ENCODE measurements at regions not wholly inside any gene's neighbourhood (a gene's known extent, or its start where the extent isn't known, plus 50 kb on each side); places are given as distances from the start of the nearest gene placed in this dataset.
"Not testable (repeated sequence)": the region's sequence is repeated elsewhere in the genome, so short reads cannot be mapped to it uniquely, and the experiment has no call there.

DNA sequence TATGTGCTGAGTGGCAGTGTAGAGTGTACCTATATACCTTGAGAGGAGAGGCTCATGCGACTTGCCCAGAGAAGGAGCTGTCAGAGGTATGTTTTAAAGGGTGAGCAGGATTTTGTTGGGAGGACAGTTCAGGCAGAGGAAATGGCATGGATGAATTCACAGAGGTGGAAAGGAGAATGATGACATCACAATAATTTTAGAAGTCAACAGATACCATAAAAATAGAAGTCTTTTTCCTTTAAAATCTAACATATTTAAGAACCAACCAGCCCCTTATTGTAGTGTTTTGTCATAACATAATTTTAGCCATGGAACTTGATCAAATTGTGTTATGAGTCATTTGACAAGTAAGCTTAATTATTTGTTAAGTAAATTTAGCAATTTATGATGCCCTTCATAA is 538.1 kb upstream of the GYPC start:
- DNase-seq = no peak

DNA sequence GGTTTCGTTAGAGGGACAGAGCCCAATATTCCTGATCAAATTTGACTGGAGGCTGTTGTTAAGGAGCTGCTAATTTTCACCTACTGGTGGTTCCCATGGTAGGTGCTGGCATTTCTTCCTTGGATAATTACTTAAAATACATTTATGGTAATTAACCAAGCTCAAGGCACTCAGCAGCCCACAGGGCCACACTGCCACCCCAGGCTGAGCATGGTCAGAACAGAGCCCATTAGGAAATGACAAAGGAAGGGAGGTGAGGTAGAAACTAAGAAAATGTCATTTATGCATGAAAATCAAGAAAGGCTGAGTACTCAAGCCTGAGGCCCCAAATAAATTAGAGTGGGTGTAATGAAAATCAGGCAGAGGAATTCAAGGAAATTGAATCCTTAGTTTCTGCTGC is 510.2 kb upstream of the GYPC start:
- no peak for DNase-seq

DNA sequence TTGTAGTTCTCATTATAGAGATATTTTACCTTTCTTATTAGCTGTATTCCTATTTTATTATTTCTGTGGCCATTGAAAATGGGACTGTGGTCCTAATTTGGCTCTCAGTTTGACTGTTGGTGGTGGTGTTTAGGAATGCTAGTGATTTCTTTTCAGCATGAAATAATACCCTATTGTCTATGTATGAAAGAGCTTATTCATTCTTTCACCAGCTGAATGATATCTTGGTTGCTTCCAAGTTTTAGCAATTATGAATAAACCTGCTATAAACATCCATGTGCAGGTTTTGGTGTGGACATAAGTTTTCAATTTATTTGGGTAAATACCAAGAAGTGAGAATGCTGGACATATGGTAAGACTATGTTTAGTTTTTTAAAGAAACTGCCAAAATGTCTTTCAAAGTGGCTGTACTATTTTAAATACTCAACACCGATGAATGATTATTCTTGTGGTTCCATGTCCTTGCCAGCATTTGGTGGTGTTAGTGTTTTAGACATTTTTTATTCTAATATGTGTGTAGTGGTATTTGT is 501.6 kb upstream of the GYPC start:
- no peak for DNase-seq

DNA sequence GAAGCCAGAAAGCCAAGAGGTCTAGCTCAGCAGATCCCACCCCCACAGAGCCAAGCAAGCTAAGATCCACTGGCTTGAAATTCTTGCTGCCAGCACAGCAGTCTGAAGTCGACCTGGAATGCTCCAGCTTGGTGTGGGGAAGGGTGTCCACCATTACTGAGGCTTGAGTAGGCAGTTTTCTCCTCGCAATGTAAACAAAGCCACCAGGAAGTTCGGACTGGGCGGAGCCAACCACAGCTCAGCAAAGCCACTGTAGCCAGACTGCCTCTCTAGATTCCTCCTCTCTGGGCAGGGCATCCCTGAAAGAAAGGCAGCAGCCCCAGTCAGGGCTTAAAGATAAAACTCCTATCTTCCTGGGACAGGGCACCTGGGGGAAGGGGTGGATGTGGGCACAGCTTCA is 495.0 kb upstream of the GYPC start:
- not testable (repeated sequence) for DNase-seq

DNA sequence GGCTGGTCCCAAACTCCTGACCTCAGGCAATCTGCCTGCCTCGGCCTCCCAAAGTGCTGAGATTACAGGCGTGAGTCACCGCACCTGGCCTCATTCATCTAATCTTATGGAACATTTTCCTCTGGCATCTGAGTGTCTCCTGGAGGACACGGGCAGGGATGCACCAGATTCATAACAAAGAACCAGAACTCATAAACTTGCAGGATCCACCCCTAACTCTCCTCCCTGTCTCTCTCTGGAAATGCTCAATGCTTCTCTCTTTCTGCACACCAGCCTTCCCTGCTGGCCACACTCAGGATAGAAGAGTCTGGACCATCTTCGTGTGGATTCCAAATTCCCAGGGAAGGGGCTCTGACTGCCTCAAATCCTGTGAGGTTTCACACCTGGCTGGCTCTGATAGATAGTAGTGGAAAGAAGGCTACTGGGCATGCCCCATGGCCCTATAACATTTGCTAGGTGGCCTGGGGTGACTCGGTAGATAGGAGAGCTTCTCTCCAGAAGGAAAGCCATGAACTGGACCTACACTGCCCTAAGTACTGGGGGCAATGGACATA is 483.2 kb upstream of the GYPC start:
- no peak for DNase-seq

DNA sequence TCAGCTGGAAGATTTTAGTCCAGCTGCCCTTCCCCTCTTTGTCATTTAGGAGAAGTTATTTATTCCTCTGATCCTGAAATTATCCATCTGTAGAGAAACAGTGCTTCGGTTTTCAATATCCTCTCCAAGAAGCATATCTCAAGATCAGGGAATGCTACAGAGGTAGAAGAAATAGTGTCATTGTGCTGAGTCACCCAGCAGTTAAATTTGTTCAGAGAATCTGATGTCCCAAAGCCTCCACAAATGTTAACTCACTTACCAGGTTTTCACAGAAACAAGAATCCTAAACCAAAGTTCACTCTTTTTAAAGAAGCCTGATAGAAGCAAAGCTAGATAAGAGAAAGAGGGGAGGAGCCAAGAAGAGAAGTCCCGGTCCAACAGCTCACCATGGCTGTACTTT is 480.7 kb upstream of the GYPC start:
- DNase-seq = no peak

DNA sequence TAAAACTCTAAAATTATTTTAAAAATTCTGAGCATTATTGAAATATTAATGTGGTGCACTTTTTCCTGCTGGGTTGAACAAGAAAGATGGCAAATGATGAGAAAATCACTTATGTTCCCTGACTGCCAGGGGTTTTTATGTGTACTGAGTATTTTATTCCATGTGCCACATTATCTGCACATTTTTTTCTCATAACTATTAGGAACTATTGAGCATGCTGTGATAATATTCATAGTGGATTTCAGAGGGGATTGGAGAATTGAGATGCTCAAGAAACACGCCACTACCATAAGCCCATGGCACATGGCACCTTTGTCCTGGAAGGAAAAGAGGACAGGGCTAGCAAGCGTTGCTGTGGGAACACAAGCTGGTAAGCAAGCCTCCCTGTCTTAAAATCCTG is 478.5 kb upstream of the GYPC start:
- DNase-seq = no peak

DNA sequence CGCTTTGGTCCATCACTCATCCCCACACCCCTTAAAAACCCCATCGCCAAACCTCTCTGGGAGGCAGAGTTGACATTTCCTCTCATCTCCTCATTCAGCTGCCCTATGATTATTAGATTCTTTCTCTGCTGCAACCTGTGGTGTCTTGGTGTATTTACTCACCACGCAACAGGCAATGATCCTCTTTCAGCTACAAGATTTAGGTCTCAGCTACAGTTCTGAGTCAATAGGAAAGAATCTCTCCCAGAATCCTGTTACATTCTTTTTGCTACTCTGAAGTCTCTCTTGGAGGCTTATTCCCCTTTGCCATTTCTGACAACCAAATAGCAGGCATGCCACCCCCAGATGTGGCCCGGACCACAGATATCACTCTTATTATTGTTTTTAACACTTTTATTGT is 468.3 kb upstream of the GYPC start:
- DNase-seq = no peak

DNA sequence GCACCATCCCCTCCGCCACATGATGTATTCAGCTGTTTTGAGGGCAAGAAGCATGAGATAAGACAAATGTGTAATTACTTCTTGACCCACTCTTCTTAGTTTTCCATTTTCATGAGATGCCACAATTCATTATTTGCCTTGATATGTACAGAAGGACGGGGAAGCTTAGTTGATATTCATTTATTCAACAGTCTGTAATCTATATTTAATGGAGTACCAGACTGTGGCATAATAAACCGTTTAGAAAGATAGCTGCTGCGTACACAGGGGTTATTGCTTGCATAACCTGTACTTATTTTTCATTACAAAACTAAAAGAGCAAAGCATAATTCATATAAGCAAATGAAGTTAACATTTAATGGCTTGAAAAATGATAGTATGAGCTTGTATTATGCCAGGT is 466.4 kb upstream of the GYPC start:
- DNase-seq = no peak

DNA sequence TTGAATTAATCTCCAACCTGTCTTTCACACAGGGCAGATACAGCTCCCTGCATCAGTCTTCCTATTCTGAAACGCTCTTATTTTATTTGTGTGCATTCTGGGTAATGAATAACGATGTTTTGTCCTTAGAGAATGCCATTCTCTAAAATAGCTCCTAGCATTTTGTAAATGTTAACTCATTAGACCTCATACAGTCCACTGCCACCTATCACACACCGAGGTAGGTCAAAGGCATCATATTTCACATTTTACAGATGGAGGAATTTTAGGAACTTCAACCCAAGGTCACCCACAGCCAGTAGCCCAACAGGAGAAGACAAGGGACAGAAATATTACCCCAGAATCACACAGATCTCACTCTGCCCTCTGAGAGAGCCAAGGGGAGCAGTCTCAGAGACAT is 455.4 kb upstream of the GYPC start:
- DNase-seq = no peak

DNA sequence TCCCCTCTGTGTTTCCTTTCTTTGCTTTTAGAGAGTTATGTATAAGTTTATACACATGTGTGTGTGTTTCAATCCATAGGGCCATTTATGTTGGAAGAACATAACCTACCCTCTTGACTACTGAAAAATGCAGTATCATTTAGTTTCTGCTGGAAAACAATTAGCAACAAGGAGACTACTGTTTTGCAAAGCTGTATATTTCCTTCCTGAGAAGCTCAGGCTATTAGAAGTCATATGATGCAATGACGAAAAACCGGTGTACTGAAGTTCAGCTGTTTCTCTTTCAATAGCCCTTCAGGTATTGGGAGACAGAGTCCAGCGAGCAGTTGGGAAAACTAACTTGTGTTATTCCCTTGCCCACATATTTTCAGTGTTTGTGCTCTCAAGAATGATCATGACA is 447.7 kb upstream of the GYPC start:
- no peak for DNase-seq

DNA sequence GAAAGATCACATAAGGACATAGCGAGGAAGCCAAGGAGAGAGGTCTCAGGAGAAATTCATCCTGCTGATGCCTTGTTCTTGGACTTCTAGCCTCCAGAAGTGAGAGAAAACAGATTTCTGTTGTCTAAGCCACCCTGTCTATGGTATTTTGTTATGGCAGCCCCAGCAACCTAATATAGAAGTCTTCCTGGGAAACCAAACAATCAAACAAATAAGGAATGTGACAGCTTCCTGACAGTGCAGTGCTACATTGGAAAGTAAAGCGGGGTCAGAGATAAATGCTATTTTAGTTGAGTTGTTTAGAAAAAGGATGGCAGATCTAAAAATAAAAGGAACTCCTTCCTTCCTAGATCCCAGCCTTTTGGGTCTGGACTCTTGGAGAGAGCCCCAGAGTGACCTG is 443.2 kb upstream of the GYPC start:
- DNase-seq = no peak

DNA sequence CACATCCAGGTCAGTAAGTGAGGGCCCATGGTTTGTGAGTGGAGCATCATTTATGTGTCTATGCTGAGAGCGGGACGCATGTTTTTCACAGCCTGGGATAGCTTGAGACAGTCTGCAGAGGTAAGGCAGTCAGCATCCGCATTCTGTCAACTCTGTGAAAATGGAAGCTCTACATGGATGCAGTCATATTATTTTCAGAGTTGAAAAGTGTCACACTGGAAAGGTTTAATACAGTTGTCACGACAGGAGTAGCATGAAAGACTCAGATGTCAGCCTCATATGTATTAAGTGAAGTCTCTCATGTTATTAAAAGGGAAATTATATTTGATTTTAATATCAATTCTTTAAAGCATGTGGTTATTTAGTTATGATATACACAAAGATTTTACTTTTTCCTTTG is 436.9 kb upstream of the GYPC start:
- no peak for DNase-seq

DNA sequence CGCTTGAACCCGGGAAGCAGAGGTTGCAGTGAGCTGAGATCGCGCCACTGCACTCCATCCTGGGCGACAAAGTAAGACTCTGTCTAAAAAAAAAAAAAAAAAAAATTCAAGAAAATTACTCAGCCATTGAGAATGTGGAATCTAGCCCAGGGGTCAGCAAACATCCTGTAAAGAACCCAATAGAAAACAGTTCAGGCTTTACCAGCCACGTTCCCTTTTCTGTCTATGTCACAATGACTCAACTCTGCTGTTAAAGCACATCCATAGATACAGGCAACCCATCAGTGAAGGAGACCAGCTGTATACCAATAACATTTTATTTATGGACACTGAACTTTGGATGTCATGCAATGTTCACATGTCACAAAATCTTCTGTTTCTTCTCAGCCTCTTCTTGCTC is 435.6 kb upstream of the GYPC start:
- DNase-seq = no peak

DNA sequence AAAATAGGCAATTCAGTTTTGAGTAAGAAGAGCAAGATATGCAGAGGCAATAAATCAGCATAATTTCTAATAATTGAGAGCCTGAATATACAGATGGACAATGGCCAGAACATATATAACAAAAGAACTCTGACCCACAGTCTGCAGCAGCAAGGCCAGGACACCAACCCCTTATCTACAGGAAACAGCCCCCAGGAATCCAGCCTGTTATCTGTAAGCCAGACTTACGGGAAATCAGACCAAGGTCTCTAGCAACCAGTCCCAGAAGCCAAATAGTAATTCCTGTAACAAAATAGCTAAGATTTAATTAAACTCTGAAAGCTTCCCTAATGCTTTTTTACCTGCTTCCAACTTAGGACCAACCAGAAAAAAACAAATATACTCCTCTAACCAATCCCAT is 434.5 kb upstream of the GYPC start:
- DNase-seq = no peak

DNA sequence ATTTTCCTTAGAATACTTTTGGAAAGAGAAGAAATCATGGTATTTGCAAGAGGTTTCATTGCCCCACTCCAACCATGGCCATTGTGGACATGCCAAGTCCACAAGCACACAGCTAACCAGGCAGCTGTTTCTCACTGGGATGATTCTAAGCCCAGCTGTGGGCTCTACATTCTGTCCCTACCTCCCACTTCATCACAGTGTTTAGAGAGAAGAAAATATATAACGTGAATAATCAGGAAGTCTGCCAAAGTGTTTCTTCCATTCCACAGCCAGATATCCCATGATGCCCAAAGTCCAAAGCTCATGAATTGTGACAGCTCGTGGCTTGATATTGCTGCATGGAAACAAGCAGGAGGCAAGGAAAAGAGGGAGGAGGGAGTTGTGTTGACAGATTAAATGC is 433.7 kb upstream of the GYPC start:
- no peak for DNase-seq

DNA sequence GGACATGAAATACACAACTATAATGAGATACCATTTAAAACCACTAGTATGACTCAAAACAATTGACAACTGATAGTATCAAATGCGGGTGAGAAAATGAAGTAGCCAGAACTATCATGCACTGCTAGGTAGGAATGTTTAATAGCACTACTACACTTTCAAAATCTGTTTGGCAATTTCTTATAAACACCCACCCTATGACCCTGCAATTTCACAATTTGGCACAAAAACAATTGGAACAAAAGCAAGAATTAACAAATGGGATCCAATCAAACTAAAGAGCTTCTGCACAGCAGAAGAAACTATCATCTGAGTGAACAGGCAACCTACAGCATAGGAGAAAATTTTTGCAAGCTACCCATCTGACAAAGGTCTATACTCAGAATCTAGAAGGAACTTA is 431.2 kb upstream of the GYPC start:
- DNase-seq = no peak

DNA sequence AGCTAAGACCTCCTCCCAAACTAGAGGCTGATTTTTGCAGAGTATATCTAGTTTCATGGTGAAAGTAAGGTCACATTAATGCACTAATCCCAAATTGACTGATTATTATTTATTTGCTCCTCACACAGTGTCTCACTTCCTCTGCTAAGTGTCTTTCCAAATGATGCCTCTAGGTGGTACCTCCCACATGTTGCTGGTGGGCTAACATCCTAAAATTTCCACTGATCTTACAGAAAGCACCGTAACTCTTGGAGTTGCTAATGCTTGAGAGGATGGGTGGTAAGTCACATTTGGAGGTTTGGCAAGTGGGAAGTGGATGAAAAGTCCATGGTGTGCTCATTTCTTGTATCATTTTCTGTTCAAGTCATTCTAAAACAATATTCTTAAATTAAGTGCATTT is 428.7 kb upstream of the GYPC start:
- DNase-seq = no peak

DNA sequence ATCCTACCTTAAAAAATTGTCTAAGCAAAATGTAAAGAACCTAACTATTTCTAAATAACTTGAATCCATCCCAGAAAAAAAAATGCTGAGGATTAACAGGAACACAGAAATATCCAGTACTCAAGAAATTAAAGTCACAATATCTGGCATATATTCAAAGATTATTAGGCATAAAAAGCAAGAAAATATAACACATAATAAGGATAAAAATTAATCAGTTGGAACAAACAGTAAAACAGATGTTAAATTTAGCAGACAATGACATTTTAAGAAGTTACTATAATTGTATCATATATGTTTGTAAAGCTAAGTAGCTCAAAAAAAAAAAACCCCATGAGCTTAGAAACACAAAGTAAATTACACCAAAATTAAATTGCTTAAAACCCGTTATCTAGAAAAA is 427.4 kb upstream of the GYPC start:
- no peak for DNase-seq

DNA sequence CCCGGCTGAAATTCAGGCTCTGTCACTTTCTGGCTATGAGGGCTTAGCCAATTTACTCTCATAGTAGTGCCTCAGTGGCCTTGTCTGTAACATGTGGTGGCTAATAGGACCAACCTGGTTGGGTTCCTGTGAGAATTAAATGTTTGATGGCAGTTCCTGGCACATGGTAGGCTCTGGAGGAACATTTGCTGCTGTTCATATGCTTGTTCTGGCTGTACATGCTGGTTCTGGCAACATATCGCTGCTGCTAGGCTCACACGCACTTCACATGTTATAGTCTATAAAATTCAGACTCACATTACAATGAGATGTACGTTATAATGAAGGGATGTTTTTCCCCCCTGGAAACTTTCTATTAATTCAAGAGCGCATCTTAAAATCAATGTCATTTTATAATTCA is 417.7 kb upstream of the GYPC start:
- DNase-seq = no peak

DNA sequence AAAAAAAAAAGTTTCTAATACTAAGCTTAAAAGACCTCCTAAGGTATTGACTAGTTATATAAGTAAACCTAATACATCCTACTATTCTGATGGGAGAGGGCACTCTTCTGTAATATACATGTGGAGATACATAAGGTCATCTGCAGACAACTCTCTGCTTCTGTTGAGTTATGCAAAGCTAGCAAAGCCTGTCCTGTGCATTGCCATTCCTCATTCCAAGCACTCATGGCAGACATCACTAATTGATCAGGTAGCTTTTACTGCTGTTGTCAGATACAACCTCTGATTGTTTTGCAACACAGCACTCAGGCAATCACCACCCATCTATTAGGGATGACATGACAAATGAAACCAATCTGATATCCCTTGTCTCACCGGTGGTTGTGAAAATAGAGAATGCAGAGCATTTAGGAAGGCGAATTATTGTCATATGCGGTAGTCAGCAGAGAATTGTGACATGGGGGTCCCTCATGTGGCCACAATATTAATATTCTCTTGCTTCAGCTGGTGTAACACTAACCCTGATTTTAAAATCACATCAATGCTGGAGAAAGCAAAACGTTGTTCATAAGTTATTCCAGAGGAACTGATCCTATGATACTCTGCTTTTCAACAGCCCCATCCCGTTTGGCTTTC is 416.5 kb upstream of the GYPC start:
- no peak for DNase-seq

DNA sequence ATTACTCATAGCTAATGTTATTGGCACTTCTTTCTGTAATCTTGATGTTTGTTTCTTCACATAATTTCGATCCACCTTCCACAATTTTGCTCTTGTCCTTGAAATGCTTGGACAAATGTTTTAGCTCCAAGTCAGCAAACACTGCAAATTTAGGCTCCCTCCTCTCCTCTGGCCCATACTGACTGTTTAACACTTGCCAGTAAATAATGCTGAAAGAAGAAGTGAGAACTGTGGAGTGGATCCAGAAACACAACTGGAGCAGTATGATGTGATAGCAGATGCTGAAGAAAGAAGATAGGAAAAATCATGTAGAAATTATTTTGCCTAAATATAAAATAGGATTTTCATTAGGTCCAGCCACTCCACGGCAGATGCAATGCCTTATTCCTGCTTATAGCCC is 415.0 kb upstream of the GYPC start:
- no peak for DNase-seq

DNA sequence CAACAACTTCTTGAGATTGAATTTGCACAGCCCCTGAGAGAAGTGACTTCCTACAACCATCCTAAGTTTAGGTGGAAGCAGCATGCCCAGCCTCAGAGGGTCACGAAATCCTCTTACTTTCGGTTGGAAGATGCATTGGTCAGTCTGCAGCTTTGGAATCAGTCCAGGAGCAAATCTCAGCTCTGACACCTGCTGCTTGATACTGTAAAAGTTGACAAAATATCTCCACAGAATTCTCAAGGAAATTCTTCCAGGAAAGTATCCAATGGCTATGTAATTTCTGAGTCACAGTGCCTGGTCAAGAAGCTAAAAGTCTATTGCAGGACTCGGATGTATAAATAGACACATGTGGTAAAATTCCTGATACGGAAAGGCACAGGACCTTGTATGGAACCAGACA is 414.5 kb upstream of the GYPC start:
- DNase-seq = no peak

DNA sequence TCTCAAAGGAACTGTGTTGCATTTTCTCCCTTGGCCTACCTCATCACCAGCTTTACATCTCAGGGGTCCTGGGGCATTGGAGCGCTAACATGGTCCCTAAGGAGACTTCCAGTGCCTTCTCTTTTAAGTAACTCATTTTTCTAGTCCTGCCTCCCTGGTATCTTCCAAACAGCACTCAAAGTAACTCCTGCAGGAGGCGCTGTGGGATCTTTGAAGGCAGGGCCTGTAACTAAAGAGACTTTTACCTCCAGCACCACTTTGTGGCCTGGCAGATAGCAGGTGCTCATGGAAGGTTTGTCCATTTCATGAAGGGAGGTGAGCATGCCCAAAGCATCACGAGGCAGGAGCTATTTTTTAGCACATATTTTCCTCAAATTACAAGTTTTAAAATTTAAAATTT is 411.0 kb upstream of the GYPC start:
- DNase-seq = no peak

DNA sequence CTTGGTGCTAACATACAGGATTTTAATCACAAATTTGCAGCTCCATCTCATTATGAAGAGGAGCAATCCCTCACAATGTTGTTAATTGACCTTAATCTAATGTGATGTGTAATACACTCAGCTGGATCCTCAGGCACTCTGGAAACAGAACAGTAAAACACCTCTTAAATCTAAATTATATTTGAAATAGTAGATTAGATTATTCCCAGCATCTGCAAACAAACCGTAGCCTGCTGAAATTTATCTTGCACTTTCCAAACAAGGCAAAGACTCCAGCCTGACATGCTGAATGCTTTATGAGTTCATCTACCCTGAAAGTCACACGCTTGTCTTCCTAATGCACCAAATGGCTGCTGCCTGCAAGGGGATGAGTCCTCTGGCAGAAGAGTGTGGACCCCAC is 402.3 kb upstream of the GYPC start:
- DNase-seq = no peak

Data from amniotic stem cell (primary cell).